ENCODE measurements at regions not wholly inside any gene's neighbourhood (a gene's known extent, or its start where the extent isn't known, plus 50 kb on each side); places are given as distances from the start of the nearest gene placed in this dataset.

DNA sequence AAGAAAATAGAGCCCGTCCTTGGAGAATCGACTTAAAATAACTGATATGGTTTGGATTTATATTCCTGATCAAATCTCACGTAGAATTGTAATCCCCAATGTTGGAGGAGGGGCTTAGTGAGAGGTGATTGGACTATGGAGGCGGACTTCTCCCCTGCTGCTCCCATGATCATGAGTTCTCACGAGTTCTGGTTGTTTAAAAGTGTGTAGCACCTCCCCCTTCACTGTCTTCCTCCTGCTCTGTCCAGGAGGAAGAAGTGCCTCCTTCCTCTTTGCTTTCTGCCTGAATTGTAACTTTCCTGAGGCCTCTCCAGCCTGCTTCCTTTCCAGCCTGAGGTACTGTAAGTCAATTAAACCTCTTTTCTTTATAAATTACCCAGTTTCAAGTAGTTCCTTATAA is 529.2 kb downstream of the HAO1 start:
- TF ChIP-seq CTCF (IDR thresholded peaks at IDR 0.05) (no peak), EZH2 (IDR thresholded peaks at IDR 0.05; ENCODE audit: borderline replicate concordance, insufficient read depth, low read depth, low read length, poor library complexity, severe bottlenecking) (no peak)

Measured in B cell (primary cell).